Keratinocyte (primary cell): ENCODE measurements at regions not wholly inside any gene's neighbourhood (a gene's known extent, or its start where the extent isn't known, plus 50 kb on each side); places are given as distances from the start of the nearest gene placed in this dataset.

Experiments
- CTCF ChIP-seq, 3 experiments: IDR thresholded peaks in 1 of 3; conservative IDR thresholded peaks in 1 of 3; optimal IDR thresholded peaks in 1 of 3; 2 replicates in 2 of 3; 3 replicates in 1 of 3; pipeline versions ENCODE3 to v1.5.1; 2011; ENCODE audit warnings: low read length in 3 of 3, mild to moderate bottlenecking in 3 of 3, moderate library complexity in 2 of 3, control low read depth in 1 of 3, inconsistent platforms in 1 of 3; ENCODE audit not compliant: insufficient read depth in 2 of 3; ENCODE audit errors: extremely low read depth in 1 of 3
- EZH2 ChIP-seq: IDR thresholded peaks from one replicate; pipeline ENCODE4 v1.6.1; 2012; ENCODE audit warnings: inconsistent platforms, mild to moderate bottlenecking, low read length, moderate library complexity

- no peak for TF ChIP-seq CTCF (optimal IDR thresholded peaks at IDR 0.05 in 1 of 3, IDR thresholded peaks at IDR 0.05 in 1 of 3, conservative IDR thresholded peaks at IDR 0.05 in 1 of 3; ENCODE audit: extremely low read depth in 1 of 3, insufficient read depth in 2 of 3, low read length in 3 of 3)
- peak; percentile 88 for TF ChIP-seq EZH2
Measured at GRCh38 chr9:97220894-97221477, 86.5 kb upstream of the CCDC180 start.
